Neural crest cell (in vitro differentiated cells): ENCODE measurements at regions not wholly inside any gene's neighbourhood (a gene's known extent, or its start where the extent isn't known, plus 50 kb on each side); places are given as distances from the start of the nearest gene placed in this dataset.

Experiments used
- DNase-seq: peaks from one replicate; pipeline ENCODE4 v3.0.0; 2021; ENCODE audit warnings: low read depth, mixed read lengths, low spot score
- H3K27ac Mint-ChIP-seq: one replicate; pipeline ENCODE4 v1.8.0; 2021; ENCODE audit warnings: mild to moderate bottlenecking, mixed read lengths; ENCODE audit not compliant: unreplicated experiment
- H3K27me3 Mint-ChIP-seq: 2 replicates; pipeline ENCODE4 v1.8.0; 2021; ENCODE audit warnings: low read depth, mild to moderate bottlenecking, mixed read lengths
- H3K36me3 Mint-ChIP-seq: 2 replicates; pipeline ENCODE4 v1.8.0; 2021; ENCODE audit warnings: low read depth, mild to moderate bottlenecking, mixed read lengths
- H3K4me1 Mint-ChIP-seq: 2 replicates; pipeline ENCODE4 v1.8.0; 2021; ENCODE audit warnings: mixed read lengths
- H3K4me3 Mint-ChIP-seq: one replicate; pipeline ENCODE4 v1.8.0; 2021; ENCODE audit warnings: mild to moderate bottlenecking, mixed read lengths
- H3K9me3 Mint-ChIP-seq: 2 replicates; pipeline ENCODE4 v1.8.0; 2021; ENCODE audit warnings: mixed read lengths
- CTCF ChIP-seq: fragments of 200-600 bp; sonication (generic); conservative IDR thresholded peaks from 2 replicates; pipeline ENCODE4 v1.5.0; 2021; ENCODE audit warnings: antibody characterized with exemption, mild to moderate bottlenecking

- no peak for DNase-seq
- Mint-ChIP-seq H3K27me3 (no peaks in the 10 kb centered on the region), H3K4me1 (peaks cover 37% of the 10 kb centered on the region), H3K36me3 (peaks cover 3% of the 10 kb centered on the region), H3K9me3 (peaks cover 6% of the 10 kb centered on the region), H3K27ac (no peak overlapping the region), H3K4me3 (no peak overlapping the region)
- TF ChIP-seq CTCF: no peak
These were observed 172.5 kb upstream of the CELF2 start for GRCh38 chr10:10845185-10845584.

GRCh38 chr10:10845826-10846503, 171.7 kb upstream of the CELF2 start:
- Mint-ChIP-seq H3K9me3 (peaks cover 3% of the 10 kb centered on the region), H3K36me3 (no peaks in the 10 kb centered on the region), H3K27ac (peak overlapping the region; percentile 5), H3K27me3 (no peaks in the 10 kb centered on the region), H3K4me1 (peaks cover 37% of the 10 kb centered on the region), H3K4me3 (peak overlapping the region; percentile 23)
- no peak for DNase-seq
- no peak for TF ChIP-seq CTCF

- Mint-ChIP-seq H3K27me3 (no peaks in the 10 kb centered on the region), H3K27ac (peak overlapping the region; percentile 5)
These were observed 171.2 kb upstream of the CELF2 start for GRCh38 chr10:10846504-10846900.

DNA sequence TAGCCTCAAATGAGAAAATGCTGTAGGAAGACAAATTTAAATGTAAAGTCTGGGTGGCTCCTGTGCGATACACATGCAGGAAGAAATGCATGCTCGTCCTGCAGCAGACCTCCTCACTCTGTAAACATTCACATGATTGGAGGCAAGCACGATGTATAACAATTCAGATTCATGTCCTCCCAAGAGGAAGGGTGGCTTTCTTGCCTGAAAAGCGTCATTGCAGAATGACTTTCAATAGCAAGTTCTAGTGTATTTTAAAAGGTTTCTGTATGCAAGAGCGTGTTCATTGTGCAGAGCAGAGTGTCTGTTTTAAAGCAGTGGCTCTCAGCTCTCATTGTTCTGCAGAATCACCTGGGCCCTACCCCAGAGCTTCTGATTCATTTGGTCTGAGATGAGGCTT, 170.3 kb upstream of the CELF2 start:
- no peak for DNase-seq
- TF ChIP-seq CTCF: no peak
- Mint-ChIP-seq H3K9me3 (no peaks in the 10 kb centered on the region), H3K27me3 (no peaks in the 10 kb centered on the region), H3K27ac (no peak overlapping the region), H3K4me1 (peaks cover 37% of the 10 kb centered on the region), H3K4me3 (no peak overlapping the region), H3K36me3 (no peaks in the 10 kb centered on the region)

More at GRCh38 chr10:10846504-10846900, 171.2 kb upstream of the CELF2 start:
- no peak for TF ChIP-seq CTCF
- peaks cover 37% of the 10 kb centered on the region for H3K4me1 Mint-ChIP-seq
- H3K36me3 Mint-ChIP-seq: no peaks in the 10 kb centered on the region
- DNase-seq: no peak
- peaks cover 2% of the 10 kb centered on the region for H3K9me3 Mint-ChIP-seq
- H3K4me3 Mint-ChIP-seq: no peak overlapping the region

GRCh38 chr10:10848488-10849111, 169.1 kb upstream of the CELF2 start:
- Mint-ChIP-seq H3K27ac (no peak overlapping the region), H3K4me3 (no peak overlapping the region), H3K9me3 (no peaks in the 10 kb centered on the region), H3K27me3 (no peaks in the 10 kb centered on the region), H3K36me3 (no peaks in the 10 kb centered on the region), H3K4me1 (peaks cover 37% of the 10 kb centered on the region)
- DNase-seq: no peak
- TF ChIP-seq CTCF: no peak
